Aorta (tissue), 5 donors: ENCODE measurements at regions not wholly inside any gene's neighbourhood (a gene's known extent, or its start where the extent isn't known, plus 50 kb on each side); places are given as distances from the start of the nearest gene placed in this dataset.

Source experiments
- ATAC-seq: fragments of 200-7000 bp; cut with Tn5 transposase; one replicate; pipeline ENCODE4 v1.9.1; 2022; ENCODE audit warnings: moderate library complexity; ENCODE audit not compliant: low FRiP score
- DNase-seq, 2 donors: peaks; one replicate each; pipeline ENCODE4 v3.0.0-alpha.2; 2020
- H3K27ac ChIP-seq, 2 donors: one replicate each; pipeline ENCODE4 v1.5.1; 2013; ENCODE audit warnings: low read length in 2 of 2, mild to moderate bottlenecking in 2 of 2, moderate library complexity in 2 of 2, control low read depth in 1 of 2, inconsistent platforms in 1 of 2, low read depth in 1 of 2
- H3K27me3 ChIP-seq, 2 donors: one replicate each; pipeline ENCODE4 v1.6.1; 2013; ENCODE audit warnings: control low read depth in 1 of 2, low read length in 1 of 2, mild to moderate bottlenecking in 1 of 2, moderate library complexity in 1 of 2; ENCODE audit not compliant: insufficient read depth in 2 of 2, control insufficient read depth in 1 of 2
- H3K36me3 ChIP-seq, 2 donors: one replicate each; pipeline ENCODE4 v1.6.1; 2013; ENCODE audit warnings: control low read depth in 1 of 2, low read length in 1 of 2, mild to moderate bottlenecking in 1 of 2; ENCODE audit not compliant: insufficient read depth in 2 of 2, control insufficient read depth in 1 of 2
- H3K4me1 ChIP-seq, 2 donors: one replicate each; pipeline ENCODE4 v1.6.1; 2013; ENCODE audit warnings: low read length in 2 of 2, control low read depth in 1 of 2, mild to moderate bottlenecking in 1 of 2, moderate library complexity in 1 of 2; ENCODE audit not compliant: insufficient read depth in 2 of 2, control insufficient read depth in 1 of 2
- H3K4me3 ChIP-seq, 2 donors: one replicate each; pipeline ENCODE4 v1.5.1; 2013; ENCODE audit warnings: low read length in 2 of 2, control low read depth in 1 of 2, mild to moderate bottlenecking in 1 of 2
- H3K9me3 ChIP-seq: one replicate; pipeline ENCODE4 v1.6.1; 2013; ENCODE audit warnings: mild to moderate bottlenecking, low read length; ENCODE audit not compliant: control insufficient read depth
- WGBS, 2 donors: extraction: QIAGEN DNeasy Blood & Tissue Kit; methylation state at CpG; one replicate each; pipeline ENCODE4 v1.1.7; 2013; 5-methylcytosine and 5-hydroxymethylcytosine counted together
- intact Hi-C, 2 donors: fragments of 100-400 bp; cut with DNase I; formaldehyde crosslinking; loops; one replicate each; pipeline versions ENCODE4 v1.14.2 to v1.15.0; 2022
- donor health status: healthy with polysubstance abuse.
- donor health status: Bipolar disorder and iron deficiency.
- donor health status: DM: no; HTN: no; CAD: no.
- donor health status: DM: no; HTN: no; CAD: no.
- donor health status: DM: yes; HTN: yes; CAD: no.

DNA sequence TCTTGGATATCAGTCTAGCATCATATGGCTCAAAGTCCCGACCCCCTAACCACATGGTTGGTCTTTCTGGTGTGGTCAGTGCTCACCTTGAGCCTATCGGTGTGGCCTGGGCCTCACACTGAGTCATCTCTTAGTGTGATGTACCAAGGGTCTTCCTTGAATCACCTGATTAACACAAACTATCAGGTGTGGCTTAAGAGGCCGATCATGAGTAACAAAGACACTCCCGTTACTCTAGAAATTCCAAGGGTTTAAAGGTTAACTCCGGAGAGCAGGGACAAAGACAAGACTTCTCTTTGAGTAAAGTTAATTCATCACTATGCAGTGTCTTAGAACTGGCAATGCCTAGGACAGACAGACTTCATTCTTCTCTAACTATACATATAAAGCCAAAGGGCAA lies 52.3 kb upstream of the ARMC3 start:
- ATAC-seq (no peak), DNase-seq (no peak)
- Histone ChIP-seq H3K27me3 (no peaks in the 10 kb centered on the region), H3K9me3 (no peaks in the 10 kb centered on the region), H3K4me1 (no peaks in the 10 kb centered on the region), H3K27ac (no peak overlapping the region), H3K36me3 (no peaks in the 10 kb centered on the region), H3K4me3 (no peak overlapping the region)
- 81 to 87% methylated on average over 5 of the region's 5 CpGs for whole genome bisulfite sequencing, 2 donors
- intact Hi-C loops, result no loop called here

GRCh38 chr10:22874189-22874854 lies 53.5 kb upstream of the ARMC3 start:
- Histone ChIP-seq H3K9me3 (no peaks in the 10 kb centered on the region), H3K4me3 (no peak overlapping the region), H3K36me3 (no peaks in the 10 kb centered on the region), H3K27ac (no peak overlapping the region), H3K27me3 (no peaks in the 10 kb centered on the region), H3K4me1 (no peaks in the 10 kb centered on the region)
- intact Hi-C loops, result no loop called here
- 70 to 73% methylated on average over 7 of the region's 7 CpGs for WGBS, 2 donors
- no peak for DNase-seq
- ATAC-seq, result no peak

- Histone ChIP-seq H3K27ac (no peak overlapping the region), H3K36me3 (no peaks in the 10 kb centered on the region), H3K27me3 (no peaks in the 10 kb centered on the region), H3K4me1 (peaks cover 0 to 2% of the 10 kb centered on the region in 2 donors), H3K9me3 (no peaks in the 10 kb centered on the region), H3K4me3 (no peak overlapping the region)
- intact Hi-C loops, result loop anchor here (10.0 kb wide), 2 partner anchors 142 to 422 kb away; partner anchors contain the start of gene PIP4K2A (in 1 of the 2)
- ATAC-seq, result no peak
- 95 to 97% methylated on average over 2 of the region's 2 CpGs for WGBS, 2 donors
- no peak for DNase-seq
Measured at GRCh38 chr10:22856444-22857074, 71.3 kb upstream of the ARMC3 start.

- ATAC-seq (peak; percentile 71), DNase-seq (no peak)
- no peaks in the 10 kb centered on the region for H3K27me3 ChIP-seq
- H3K4me1 ChIP-seq, result peaks cover 0 to 2% of the 10 kb centered on the region in 2 donors
- no peaks in the 10 kb centered on the region for H3K9me3 ChIP-seq
- H3K36me3 ChIP-seq, result no peaks in the 10 kb centered on the region
- peak overlapping the region in 1 of 2 donors; percentile 24 for H3K27ac ChIP-seq
- H3K4me3 ChIP-seq, result no peak overlapping the region
- intact Hi-C loops, result loop anchor here (10.0 kb wide), 2 partner anchors 140 to 420 kb away; partner anchors contain the start of gene PIP4K2A (in 1 of the 2)
- WGBS, 2 donors, result 17 to 24% methylated on average over 4 of the region's 4 CpGs
Measured at GRCh38 chr10:22854935-22855421, 72.9 kb upstream of the ARMC3 start.

DNA sequence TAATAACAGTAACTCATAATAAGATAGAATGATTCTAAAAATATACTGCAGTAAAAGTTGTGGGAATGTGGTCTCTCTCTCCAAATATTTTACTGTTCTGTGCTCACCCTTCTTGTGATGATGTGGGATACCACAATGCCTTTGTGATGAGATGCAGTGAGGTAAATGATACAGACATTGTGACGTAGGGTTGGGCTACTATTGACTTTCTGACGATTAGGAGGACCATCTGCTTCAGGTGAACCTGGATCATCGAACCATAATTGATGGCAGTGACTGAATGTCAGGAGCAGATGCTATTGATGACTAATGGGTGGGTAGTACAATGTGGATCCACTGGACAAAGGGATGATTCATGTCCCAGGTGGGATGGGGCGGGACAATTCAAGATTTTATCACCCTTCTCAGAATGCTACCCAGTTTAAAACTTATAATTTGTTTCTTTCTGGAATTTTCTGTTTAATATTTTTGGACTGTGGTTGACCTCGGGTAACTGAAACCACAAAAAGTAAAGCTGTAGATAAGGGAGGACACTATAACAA lies 73.9 kb upstream of the ARMC3 start:
- H3K27ac ChIP-seq, result no peak overlapping the region
- ATAC-seq, result no peak

GRCh38 chr10:22852712-22853353 lies 75.0 kb upstream of the ARMC3 start:
- Histone ChIP-seq H3K4me3 (no peak overlapping the region), H3K9me3 (no peaks in the 10 kb centered on the region), H3K4me1 (peaks cover 2% of the 10 kb centered on the region in 2 donors), H3K27ac (no peak overlapping the region), H3K27me3 (no peaks in the 10 kb centered on the region), H3K36me3 (no peaks in the 10 kb centered on the region)
- intact Hi-C loops, result loop anchor here (10.0 kb wide), 2 partner anchors 138 to 418 kb away; partner anchors contain the start of gene PIP4K2A (in 1 of the 2)
- 94 to 96% methylated on average over 6 of the region's 6 CpGs for WGBS, 2 donors
- DNase-seq (no peak), ATAC-seq (no peak)

More for the DNA sequence above, 73.9 kb upstream of the ARMC3 start:
- no peak for DNase-seq
- 88 to 89% methylated on average over 5 of the region's 5 CpGs for WGBS, 2 donors
- H3K4me1 ChIP-seq, result peaks cover 2% of the 10 kb centered on the region in 2 donors
- H3K27me3 ChIP-seq, result no peaks in the 10 kb centered on the region
- intact Hi-C loops, result loop anchor here (10.0 kb wide), 2 partner anchors 139 to 419 kb away; partner anchors contain the start of gene PIP4K2A (in 1 of the 2)
- H3K36me3 ChIP-seq, result no peaks in the 10 kb centered on the region
- H3K4me3 ChIP-seq, result no peak overlapping the region
- no peaks in the 10 kb centered on the region for H3K9me3 ChIP-seq

DNA sequence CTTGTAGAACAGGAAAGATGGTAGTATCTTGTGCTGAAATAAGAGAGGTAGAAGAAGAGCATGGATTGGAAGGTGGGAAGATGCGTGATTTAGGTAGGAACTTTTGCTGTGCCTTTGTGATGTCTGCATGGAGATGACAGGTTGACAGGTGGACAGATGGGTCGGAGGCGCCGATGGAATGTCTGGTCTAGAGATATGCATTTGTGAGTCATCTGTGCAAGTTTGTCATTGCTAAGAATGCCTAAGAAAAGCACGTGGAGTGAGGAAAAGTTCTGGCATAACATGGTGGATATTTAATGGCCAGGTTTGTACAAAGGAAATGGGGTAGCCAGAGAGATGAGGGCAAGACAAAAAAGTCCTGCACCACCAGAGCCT lies 76.0 kb upstream of the ARMC3 start:
- no peaks in the 10 kb centered on the region for H3K36me3 ChIP-seq
- no peaks in the 10 kb centered on the region for H3K27me3 ChIP-seq
- 82 to 88% methylated on average over 5 of the region's 5 CpGs for WGBS, 2 donors
- no peaks in the 10 kb centered on the region for H3K9me3 ChIP-seq
- DNase-seq (no peak), ATAC-seq (no peak)
- no peak overlapping the region for H3K4me3 ChIP-seq
- peaks cover 2% of the 10 kb centered on the region in 2 donors for H3K4me1 ChIP-seq
- H3K27ac ChIP-seq, result no peak overlapping the region
- intact Hi-C loops, result loop anchor here (10.0 kb wide), 2 partner anchors 137 to 417 kb away; partner anchors contain the start of gene PIP4K2A (in 1 of the 2)

DNA sequence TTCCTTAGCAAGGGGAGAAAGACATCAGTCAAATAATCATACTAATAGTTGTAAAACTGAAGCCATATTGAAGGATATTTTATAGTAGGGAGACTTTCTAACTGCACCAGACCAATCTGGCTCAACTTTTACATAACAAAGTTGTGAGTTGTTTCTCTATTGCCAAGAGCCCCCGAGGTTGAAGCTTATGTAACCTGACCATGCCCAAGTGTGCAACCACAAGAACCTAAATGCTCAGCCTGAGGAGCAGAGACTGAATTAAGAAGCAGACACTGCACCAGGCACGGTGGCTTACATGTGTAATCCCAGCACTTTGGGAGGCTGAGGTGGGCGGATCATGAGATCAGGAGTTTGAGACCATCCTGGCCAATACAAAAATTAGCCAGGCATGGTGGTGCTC lies 77.3 kb upstream of the ARMC3 start:
- Histone ChIP-seq H3K36me3 (no peaks in the 10 kb centered on the region), H3K4me1 (peaks cover 2% of the 10 kb centered on the region in 2 donors), H3K27ac (peak overlapping the region in 1 of 2 donors; percentile 25), H3K4me3 (no peak overlapping the region), H3K9me3 (no peaks in the 10 kb centered on the region), H3K27me3 (no peaks in the 10 kb centered on the region)
- ATAC-seq, result no peak
- WGBS, 2 donors, result 68 to 71% methylated on average over 3 of the region's 3 CpGs
- intact Hi-C loops, result loop anchor here (10.0 kb wide), 2 partner anchors 136 to 416 kb away; partner anchors contain the start of gene PIP4K2A (in 1 of the 2)
- DNase-seq, result no peak
